Ureter (tissue), 1 donor: ENCODE measurements at regions not wholly inside any gene's neighbourhood (a gene's known extent, or its start where the extent isn't known, plus 50 kb on each side); places are given as distances from the start of the nearest gene placed in this dataset.

Experiments
- DNase-seq: peaks from one replicate; pipeline ENCODE4 v3.0.0-alpha.2; 2020; ENCODE audit warnings: low spot score
- donor health status: DM: yes; HTN: yes; CAD: no.

DNA sequence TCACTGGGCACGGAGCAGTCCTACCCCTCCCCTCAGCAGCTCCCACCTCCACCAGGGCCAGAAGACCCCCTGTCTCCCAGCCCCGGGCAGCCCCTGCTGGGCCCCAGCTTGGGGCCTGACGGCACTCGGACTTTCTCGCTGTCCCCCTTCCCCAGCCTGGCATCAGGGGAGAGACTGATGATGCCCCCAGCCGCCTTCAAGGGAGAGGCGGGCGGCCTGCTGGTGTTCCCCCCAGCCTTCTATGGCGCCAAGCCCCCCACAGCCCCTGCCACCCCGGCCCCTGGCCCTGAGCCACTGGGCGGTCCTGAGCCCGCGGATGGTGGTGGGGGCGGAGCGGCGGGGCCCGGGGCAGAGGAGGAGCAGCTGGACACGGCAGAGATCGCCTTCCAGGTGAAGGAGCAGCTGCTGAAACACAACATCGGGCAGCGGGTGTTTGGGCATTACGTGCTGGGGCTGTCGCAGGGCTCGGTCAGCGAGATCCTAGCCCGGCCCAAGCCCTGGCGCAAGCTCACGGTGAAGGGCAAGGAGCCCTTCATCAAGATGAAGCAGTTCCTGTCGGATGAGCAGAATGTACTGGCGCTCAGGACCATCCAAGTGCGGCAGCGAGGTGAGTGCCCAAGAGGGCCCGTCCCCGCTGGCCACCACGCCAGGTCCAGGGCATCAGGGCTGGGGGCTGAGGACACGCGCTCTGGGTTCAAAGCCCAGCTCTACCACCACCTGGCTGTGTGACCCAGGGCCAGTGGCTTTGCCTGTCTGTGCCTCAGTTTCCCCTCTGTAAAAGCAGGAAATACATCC is 58.6 kb downstream of the PHETA1 start:
- no peak for DNase-seq

DNA sequence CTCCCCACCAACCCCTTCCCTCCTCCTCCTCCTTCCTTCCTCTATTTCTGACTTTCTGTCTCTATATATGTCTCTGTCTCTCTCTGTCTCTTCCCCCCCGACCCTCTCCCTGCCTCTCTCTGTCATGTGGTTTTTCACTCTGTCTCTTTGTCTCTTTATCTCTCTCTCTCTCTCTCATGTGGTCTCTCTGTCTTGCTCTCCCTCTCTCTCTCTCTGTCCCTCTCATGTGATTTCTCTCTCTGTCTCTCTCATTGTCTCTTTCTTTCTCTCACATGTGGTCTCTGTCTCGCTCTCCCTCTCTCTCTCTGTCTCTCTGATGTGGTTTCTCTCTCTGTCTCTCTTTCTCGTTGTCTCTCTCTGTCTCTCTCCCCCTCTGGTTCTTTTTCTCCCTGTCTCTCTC is 59.3 kb downstream of the PHETA1 start:
- no peak for DNase-seq

DNA sequence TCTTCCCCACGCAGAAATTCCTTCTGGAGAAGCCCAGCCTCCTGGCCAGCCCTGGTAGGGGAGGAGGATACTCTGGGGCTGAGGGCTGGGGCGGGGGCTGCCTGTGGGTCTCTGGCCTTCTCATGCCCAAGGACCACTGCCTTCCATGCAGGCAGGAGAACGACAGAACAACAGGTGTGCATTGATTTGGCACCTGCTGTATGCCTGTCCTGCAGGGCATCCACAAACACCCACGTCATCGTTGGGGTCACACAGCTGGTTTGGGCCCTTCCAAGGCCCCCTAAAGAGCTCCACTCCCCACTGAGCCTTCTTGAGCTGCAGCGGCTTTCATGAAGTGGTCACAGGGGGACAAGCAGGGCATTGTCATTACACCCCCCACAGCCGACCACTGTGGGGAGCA is 60.4 kb downstream of the PHETA1 start:
- DNase-seq = no peak

- DNase-seq = no peak
These were observed 64.2 kb downstream of the PHETA1 start for GRCh38 chr12:111304642-111305071.

GRCh38 chr12:111303531-111303930 is 65.4 kb downstream of the PHETA1 start:
- DNase-seq = no peak

- DNase-seq = peak; percentile 54
These were observed 70.1 kb downstream of the PHETA1 start for GRCh38 chr12:111298582-111299436.

- no peak for DNase-seq
These were observed 71.0 kb downstream of the PHETA1 start for GRCh38 chr12:111297703-111298426.

- DNase-seq = no peak
These were observed 71.9 kb downstream of the PHETA1 start for GRCh38 chr12:111296906-111297463.

- DNase-seq = no peak
These were observed 73.7 kb downstream of the PHETA1 start for GRCh38 chr12:111295176-111295575.

GRCh38 chr12:111293266-111294009 is 75.5 kb downstream of the PHETA1 start:
- no peak for DNase-seq

DNA sequence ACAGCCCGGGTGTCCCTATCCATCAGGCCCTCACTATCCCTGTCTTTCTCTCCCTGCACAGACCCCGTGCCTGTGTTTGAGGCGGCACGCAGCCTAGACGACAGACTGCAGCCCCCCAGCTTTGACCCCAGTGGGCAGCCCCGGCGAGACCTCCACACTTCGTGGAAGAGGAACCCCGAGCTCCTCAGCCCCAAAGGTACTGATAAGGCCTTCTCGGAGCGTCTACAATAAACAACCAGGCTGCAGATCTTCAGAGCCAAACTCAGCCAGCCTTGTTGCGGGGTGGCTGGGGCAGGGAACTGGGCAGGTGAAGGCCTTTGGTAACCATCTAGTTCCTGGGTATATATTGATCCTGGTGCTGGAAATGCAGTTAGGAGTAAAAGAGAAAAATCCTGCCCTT is 77.5 kb downstream of the PHETA1 start:
- DNase-seq = no peak

- DNase-seq = no peak
These were observed 80.1 kb downstream of the PHETA1 start for GRCh38 chr12:111288771-111289170.

- no peak for DNase-seq
These were observed 81.6 kb downstream of the PHETA1 start for GRCh38 chr12:111287125-111287900.

- DNase-seq = no peak
These were observed 83.7 kb downstream of the PHETA1 start for GRCh38 chr12:111285200-111285599.

GRCh38 chr12:111284709-111285108 is 84.2 kb downstream of the PHETA1 start:
- DNase-seq = no peak

DNA sequence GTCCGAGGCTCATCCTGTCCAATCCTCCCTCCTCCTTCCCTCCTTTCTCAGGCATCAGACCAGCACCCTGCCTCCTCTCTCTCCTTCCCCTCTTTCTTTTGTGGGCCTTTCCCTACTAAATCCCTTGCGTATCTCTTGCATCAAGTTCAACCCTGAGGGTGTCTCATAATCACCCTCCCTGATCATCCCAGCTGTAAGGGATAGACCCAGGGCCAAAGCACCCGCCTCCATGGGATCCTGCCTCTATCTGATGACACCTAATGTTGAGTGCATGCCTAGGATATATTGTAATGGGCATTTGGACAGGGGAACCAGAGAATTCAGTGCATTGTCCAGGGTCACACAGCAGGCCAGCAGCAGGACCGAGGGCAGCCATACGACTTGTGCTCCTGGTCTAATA is 84.9 kb downstream of the PHETA1 start:
- no peak for DNase-seq

- DNase-seq = no peak
These were observed 85.4 kb downstream of the PHETA1 start for GRCh38 chr12:111283521-111283920.

- DNase-seq = no peak
These were observed 91.3 kb downstream of the PHETA1 start for GRCh38 chr12:111277570-111277969.

GRCh38 chr12:111276146-111276545 is 92.7 kb downstream of the PHETA1 start:
- DNase-seq = no peak

DNA sequence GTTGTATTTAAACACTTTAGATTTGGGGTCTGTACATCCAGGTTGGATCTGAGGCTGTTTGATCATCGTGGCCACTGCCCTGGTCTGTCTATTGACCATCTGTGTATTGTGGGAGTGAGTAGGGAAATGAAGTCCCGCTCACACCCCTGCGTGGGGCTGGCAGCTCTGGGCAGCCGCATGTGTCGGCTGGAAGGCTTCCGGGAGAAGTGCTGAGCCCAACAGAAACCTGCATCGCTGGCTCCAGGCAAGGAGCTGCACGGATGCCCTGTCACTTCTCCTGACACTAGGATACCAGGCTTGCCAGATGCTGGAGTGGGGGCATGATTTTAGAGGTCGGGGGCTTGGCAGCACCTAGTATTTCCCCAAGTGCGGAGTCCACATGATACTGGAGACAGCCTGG is 93.6 kb downstream of the PHETA1 start:
- no peak for DNase-seq
